Stimulated activated CD8-positive, alpha-beta memory T cell treated with anti-CD3 and anti-CD28 coated beads, Interleukin-4, amount 100 ng/mL, for 1 hour (primary cell): ENCODE measurements at regions not wholly inside any gene's neighbourhood (a gene's known extent, or its start where the extent isn't known, plus 50 kb on each side); places are given as distances from the start of the nearest gene placed in this dataset.

Experiments
- DNase-seq, 2 donors: peaks; one replicate each; pipeline ENCODE4 v3.0.0-alpha.2; 2020; ENCODE audit warnings: low read depth in 2 of 2, low spot score in 1 of 2

- no peak for DNase-seq
Observed at GRCh38 chr9:119838210-119838609, 469.0 kb upstream of the BRINP1 start.

GRCh38 chr9:119836036-119836435 lies 466.8 kb upstream of the BRINP1 start:
- DNase-seq: no peak

DNA sequence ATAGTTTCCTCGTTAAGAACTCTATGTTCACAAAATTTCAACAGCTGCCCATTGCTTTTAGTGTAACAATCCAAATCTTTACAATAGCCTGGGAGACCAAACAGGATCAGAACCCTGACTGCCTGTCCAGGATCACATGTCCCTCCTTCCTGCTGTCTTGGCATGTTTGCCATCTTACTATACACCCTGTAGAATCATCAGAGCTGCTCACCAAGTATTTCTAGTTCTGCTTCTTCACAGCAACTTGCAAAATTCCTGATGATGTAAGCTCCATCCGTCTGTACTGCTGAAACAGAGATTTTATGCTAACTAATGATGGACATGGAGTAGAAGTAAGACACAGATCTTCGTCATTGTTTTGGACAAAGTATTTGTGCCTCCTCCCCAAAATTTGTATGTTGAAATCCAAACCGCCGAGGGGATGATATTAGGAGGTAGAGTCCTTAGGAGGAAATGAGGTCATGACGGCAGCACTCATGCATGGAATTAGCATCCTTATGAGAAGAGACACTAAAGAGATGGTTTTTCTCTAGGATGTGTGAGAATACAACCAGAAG lies 464.9 kb upstream of the BRINP1 start:
- DNase-seq: no peak

- DNase-seq: no peak
Observed at GRCh38 chr9:119831309-119831708, 462.1 kb upstream of the BRINP1 start.

DNA sequence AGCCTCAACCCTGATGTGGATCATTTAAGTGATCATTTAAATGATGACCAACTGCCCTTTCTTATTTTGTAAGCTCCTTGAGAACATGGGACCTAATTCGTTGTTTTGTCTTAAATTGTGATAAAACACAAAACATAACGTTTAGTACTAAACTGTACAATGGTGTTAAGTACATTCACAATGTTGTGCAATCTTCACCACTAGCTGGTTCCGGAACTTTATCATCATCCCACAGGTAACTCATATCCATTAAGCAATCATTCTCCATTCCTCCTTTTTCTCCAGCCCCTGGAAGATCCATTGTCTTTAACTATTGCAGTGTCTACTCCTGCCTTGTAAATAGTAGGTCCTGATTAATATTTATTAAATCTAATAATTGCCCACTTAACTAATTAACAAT lies 460.5 kb upstream of the BRINP1 start:
- DNase-seq: no peak

- DNase-seq: no peak
Observed at GRCh38 chr9:119829186-119829585, 460.0 kb upstream of the BRINP1 start.

- no peak for DNase-seq
Observed at GRCh38 chr9:119827526-119827925, 458.3 kb upstream of the BRINP1 start.

DNA sequence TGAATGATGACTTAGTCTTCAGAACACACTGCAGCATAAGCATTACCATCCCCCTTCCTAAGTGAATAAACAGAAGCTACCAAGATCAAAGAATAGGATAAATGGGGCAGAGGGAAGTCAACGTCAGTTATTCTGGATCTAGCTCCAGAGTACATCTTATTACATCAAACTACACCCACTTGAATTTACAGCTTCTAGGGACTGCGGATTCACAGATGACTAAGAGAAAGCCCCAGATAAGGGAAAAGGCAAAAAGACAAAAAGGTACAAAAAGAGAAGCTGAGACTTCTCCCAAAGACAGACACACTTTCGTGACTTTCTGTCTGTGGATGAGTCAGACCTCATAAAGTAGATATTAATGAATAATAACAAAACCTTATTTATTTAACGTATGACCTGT lies 457.9 kb upstream of the BRINP1 start:
- no peak for DNase-seq

DNA sequence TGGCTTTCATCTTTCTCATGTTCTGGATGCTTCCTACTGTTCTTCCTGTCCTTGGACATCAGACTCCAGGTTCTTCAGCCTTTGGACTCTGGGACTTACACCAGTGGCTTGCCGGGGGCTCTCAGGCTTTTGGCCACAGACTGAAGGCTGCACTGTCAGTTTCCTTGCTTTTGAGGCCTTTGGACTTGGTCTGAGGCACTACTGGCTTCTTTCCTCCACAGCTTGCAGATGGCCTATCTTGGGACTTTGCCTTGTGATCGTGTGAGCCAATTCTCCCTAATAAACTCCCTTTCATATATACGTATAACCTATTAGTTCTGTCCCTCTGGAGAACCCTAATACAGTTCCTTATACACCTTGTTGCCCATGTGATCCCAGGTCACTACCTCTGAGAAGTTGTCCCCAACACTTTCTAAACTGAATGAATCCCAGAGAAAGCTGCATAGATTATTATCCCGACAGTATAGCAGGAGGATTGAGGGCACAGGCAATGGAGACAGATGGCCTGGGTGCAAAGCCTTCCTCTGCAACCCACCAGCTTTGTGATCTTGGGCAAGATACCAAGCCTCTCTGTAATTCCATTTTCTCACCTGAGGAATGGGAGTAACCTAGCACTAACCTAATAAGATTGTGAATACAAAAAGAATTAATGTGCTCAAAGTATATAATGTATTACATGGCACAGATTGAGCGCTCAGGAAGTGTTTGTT lies 449.6 kb upstream of the BRINP1 start:
- DNase-seq: no peak

- no peak for DNase-seq
Observed at GRCh38 chr9:119810645-119811429, 441.6 kb upstream of the BRINP1 start.

DNA sequence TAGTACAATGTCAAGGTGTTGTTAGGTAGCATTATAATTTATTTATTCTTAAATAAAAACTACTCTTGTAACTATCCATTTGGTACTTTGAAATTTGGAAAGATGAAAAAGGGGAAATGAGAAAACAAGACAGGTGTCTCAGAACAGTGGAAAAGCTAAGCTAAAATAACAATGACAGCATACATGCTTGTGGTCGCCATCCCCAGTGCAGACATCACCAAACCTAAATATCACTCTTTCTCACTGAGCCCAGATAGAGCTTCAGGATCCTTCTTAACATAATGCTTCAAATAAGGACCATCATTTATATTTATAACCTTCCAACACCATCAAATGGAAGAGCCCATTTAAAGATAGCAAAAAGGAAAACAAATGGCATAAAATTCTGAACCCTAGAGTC lies 434.4 kb upstream of the BRINP1 start:
- DNase-seq: no peak

GRCh38 chr9:119802621-119803020 lies 433.4 kb upstream of the BRINP1 start:
- no peak for DNase-seq

- DNase-seq: no peak
Observed at GRCh38 chr9:119802133-119802532, 432.9 kb upstream of the BRINP1 start.

GRCh38 chr9:119801311-119801710 lies 432.1 kb upstream of the BRINP1 start:
- no peak for DNase-seq

DNA sequence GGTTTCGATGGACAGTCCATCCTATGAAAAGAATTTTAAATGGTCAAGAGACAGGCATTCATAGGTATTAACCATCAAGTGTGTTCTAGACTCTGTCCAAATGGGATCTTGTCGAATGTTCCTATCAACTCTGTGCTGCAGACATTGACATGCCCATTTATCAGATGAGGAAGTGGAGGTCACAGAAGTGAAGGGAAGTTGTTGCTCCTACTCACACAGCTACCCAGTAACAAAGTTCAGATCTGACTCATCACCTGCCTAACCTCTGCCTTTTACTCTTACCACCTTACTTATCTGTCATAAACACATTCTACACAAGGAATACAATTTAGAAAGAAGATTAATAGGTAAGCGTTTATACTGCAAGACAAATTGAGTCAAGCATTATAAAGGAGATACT lies 426.2 kb upstream of the BRINP1 start:
- DNase-seq: no peak

DNA sequence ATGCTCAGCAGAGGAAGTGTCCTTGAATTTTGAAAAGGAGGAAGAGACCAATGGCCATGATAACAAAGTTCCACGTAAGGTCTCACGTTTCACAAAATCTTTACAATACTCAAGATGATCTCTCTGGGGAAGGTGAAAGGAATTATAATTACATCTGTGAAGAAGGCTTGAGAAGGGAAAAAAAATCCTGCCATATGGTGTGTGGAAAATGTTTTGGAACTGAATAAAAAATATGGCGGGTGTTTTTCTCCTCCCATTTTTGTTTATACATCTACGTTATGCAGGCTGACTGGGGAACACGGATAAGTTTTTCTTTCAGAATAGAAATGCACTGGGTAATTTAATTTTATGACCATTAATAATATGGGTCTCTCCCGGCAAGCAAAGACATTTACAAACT lies 425.6 kb upstream of the BRINP1 start:
- no peak for DNase-seq

GRCh38 chr9:119793218-119793617 lies 424.0 kb upstream of the BRINP1 start:
- DNase-seq: no peak

GRCh38 chr9:119792242-119792641 lies 423.0 kb upstream of the BRINP1 start:
- no peak for DNase-seq

DNA sequence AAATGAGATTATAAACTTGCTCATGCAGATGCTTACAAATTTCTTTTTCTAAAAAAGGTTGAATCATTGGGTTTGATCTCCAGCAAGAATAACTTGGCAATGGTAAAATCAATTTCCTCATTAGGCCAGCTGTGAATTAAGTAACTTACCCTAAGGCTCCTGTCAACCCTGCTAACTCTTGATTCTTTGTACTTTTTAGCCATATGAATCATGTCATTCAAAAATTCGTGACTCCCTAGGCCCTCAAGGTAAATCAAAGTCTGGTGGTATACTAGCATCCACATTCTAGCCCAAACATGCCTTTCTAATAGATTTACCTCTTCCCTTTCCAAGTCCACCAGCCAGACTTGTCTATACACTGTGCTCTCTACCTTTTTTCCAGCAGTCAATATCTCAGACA lies 420.8 kb upstream of the BRINP1 start:
- no peak for DNase-seq

- no peak for DNase-seq
Observed at GRCh38 chr9:119788921-119789320, 419.7 kb upstream of the BRINP1 start.

- no peak for DNase-seq
Observed at GRCh38 chr9:119781886-119782285, 412.7 kb upstream of the BRINP1 start.

DNA sequence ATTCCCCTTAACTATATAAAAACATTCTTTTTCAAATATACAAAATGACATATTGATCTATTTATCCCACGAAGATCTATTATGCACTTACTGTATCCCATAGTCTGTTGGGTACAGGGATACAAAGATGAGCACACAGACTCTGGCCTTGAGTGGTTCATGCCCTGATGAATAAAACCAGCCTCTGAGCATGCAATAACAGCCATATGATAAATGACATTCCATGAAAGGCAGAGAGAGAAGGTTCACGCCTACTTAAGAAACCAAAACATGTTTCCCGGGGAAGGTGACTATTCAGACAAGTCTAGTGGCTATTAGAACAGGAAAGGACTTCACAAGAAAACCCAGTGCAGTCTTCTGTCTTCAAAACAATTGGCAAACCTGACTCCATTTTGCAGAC lies 406.2 kb upstream of the BRINP1 start:
- no peak for DNase-seq
